TTC549 (cell line): ENCODE measurements at regions not wholly inside any gene's neighbourhood (a gene's known extent, or its start where the extent isn't known, plus 50 kb on each side); places are given as distances from the start of the nearest gene placed in this dataset.

ENCODE experiments used
- FAIRE-seq: peaks from 2 replicates; lab custom pipeline; 2012; peaks lifted over from hg19 to GRCh38; lab: Jason Lieb, UNC

- no peak for FAIRE-seq
Observed at GRCh38 chr12:89799316-89799715, 90.7 kb upstream of the ATP2B1 start.

GRCh38 chr12:89797436-89797835 is 88.8 kb upstream of the ATP2B1 start:
- no peak for FAIRE-seq

GRCh38 chr12:89796798-89797382 is 88.3 kb upstream of the ATP2B1 start:
- FAIRE-seq: no peak

GRCh38 chr12:89793946-89794345 is 85.3 kb upstream of the ATP2B1 start:
- no peak for FAIRE-seq

DNA sequence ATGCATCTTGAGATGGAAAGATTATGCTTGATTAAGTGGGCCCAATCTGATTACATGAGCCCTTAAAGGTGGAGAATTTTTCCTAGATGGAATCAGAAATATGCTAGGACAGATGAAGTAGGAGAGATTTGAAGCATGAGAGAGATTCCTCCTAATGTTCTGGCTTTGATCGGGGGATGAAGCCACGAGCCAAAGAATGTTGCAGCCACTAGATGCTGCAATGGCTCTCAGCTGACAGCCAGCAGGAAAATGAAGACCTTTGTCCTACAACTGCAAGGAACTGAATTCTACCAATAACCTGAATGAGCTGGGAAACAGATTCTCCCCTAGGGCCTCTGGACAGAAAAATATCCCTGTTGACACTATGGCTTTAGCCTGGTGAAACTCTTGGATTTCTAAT is 82.6 kb upstream of the ATP2B1 start:
- no peak for FAIRE-seq

DNA sequence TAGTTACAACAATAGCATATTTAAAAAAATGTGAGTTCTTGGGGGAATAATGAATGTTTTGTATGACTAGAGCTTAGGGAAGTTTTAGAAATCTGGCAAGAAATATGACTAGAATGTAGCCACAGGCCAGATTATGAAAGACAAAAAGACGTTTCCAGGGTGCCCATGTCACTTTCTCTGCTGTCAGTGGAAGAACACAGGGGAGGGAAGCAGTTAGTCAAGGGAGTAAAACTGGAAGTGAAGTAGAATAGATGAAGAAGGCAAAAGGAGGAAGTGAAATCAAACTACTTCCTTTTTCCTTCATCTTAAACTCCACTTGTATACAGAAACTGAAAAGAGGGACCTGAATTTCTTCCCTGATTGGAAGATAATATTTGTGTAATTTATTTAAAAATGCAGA is 81.2 kb upstream of the ATP2B1 start:
- no peak for FAIRE-seq

DNA sequence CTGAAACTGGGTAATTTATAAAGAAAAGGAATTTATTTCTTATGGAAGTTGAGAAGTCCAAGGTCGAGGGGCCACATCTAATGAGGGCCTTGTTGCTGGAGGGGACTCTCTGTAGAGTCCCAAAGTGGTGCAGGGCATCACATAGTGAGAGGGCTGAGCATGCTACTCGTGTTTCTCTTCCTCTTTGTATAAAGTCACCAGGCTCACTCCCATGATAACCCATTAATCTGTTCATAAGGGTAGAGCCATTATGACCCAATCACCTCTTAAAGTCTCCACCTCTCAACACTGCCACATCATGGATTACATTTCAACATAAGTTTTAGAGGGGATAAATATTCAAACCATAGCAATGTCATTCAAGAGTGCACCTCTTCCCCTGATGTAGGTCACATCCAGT is 79.1 kb upstream of the ATP2B1 start:
- no peak for FAIRE-seq

DNA sequence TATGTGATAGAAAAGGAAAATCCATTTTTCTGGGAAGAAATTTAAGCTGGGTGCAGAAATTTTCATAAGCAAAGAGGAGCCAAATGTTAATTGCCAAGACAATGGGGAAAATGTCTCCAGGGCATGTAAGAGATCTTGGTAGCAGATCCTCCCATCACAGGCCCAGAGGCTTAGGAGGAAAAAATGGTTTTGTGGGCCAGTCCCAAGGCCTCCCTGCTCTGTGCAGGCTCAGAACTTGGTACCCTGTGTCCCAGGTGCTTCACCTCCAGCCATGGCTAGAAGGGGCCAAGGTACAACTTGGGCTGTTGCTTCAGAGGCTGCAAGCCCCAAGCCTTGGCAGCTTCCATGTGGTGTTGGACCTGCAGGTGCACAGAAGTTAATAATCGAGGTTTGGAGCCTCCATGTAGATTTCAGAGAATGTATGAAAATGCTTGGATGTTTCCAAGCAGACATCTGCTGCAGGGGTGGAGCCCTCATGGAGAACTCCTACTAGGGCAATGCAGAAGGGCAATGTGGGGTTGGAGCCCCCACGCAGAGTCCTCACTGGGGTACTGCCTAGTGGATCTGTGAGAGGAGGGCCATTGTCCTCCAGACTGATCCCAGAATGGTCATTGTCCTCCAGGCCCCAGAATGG is 77.7 kb upstream of the ATP2B1 start:
- FAIRE-seq: no peak

DNA sequence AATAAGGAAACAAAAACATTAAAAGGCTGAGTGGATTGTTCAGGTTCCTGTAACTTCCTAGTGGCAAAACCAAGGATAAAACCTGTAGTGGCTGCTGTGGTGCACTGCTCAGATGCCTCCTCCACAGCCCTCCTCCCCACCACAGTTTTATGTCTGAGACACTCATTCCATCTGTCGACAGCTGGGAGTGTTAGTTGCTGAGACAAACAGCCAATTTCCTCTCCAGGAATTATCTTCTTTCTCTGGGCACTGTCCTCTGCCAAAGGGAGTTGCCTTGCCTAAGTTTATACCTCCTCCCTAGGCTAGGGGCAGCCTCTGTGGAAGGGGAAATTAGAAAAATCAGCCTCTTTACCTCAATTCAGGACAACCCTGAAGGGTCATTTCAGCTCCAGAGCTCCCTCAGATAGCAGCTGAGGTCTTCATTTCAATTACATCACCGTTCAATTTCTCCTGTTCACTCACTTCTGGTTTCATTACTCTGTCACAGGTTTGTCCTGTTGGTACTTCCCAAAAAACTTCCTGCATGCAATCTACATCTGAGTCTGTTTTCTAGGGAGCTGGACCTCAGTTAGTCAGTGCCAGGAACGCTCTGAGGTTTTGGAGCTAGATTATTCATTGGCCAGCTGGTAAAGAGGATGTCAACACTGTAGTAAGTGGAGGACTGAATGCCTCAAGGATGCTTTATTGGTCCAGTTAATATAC is 74.9 kb upstream of the ATP2B1 start:
- FAIRE-seq: no peak

DNA sequence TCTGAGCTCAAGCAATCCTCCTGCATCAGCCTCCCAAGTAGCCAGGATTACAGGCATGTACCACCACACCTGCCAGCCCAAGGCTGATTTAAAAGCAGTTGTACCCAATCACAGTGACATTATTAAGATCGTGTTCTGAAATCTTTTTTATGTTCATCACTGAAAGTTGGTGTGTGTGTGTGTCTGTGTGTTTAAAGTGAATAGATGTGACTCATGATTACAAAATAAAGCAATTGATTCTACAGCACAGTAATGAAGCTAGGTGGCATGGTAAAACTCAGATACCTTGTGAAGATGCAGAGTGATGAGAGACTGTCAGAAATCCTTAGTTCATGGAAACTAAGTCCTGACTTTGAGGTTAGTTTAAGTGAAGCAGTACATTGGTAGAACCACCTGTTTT is 74.2 kb upstream of the ATP2B1 start:
- FAIRE-seq: no peak

DNA sequence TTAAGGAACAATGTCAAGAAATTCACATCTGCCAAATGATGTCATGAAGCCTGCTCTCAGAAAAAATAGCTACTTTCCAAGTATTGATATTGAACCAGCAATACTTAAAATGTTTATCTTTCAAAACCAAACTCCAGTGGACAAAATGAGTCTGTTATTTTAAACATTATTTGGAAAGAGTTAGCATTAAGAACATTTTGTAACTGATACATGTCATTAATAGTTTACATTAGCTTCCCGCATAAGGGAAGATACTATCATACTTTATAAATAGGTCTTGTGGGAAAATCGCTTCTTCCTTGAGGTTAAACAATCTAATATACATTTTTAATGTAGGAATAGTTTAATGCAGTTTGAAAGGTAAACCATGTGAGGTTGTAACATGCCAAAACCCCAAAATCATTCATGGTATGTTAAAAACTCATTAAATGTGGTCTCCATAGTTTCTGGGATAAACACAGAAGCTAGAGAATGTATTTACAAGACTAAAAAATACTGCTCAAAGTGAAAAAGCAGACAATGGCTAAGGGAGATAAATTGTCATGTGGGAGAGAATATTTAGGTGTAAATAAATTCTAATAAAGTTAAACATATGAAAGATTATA is 73.4 kb upstream of the ATP2B1 start:
- no peak for FAIRE-seq

DNA sequence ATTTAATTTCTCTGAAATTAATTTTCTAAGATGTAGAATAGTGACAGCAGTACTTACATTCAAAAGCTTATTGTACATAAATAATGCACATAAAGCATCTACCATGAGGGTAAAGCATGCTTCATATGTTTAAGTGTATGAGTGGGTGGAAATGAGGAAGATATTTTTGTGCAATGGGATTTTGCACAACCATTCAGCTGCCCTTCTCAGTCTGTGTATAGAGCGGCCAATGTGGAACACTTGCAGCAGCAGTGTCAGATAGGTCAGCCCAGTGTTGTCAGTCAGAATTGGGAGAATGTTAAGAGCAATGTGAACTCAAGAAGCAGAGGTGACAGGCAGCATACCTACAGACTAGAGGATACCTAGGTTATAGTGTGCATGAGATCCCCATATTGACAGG is 72.5 kb upstream of the ATP2B1 start:
- FAIRE-seq: no peak

GRCh38 chr12:89779090-89779489 is 70.5 kb upstream of the ATP2B1 start:
- no peak for FAIRE-seq

DNA sequence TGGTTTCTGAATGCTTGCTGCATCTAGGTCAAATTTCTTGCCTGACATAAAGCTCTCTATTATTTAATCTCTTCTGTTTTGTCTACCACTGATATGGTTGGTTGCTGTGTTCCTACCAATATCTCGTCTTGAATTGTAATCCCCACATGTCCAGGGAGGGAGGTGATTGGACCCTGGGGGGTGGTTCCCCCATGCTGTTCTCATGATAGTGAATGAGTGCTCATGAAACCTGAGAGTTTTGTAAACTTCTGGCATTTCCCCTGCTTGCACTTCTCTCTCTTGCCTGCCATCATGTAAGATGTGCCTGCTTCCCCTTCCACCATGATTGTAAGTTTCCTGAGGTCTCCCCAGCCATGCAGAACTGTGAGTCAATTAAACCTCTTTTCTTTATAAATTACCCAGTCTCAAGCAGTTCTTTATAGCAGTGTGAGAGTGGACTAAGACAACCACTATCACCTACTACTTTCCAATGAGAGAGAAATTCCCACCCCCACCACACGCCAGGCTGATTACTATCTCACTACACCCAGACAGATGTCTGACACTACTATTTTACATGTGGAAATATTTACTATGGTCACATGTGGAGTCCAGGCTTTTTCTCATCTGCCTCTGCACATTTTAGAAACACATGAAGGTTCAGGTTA is 69.2 kb upstream of the ATP2B1 start:
- no peak for FAIRE-seq

DNA sequence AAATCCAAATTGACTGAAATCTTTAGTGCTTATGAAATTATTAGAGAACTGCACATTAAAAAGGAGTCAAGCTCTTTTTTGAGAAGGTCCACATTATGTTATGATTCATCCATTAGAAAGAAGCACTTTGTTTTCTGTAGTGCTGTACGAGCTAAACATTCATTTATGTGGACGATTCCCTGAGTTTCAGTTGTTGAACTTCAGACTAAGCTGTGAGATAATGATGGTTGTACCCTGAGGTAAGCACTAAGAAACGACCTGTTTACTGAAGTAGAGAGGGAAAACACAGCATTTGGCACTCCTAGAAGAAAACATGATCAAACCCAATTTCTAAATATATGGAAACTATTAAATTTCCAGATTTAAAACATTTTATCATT is 67.3 kb upstream of the ATP2B1 start:
- FAIRE-seq: no peak

- no peak for FAIRE-seq
Observed at GRCh38 chr12:89775063-89775985, 66.7 kb upstream of the ATP2B1 start.

GRCh38 chr12:89774645-89775044 is 66.0 kb upstream of the ATP2B1 start:
- no peak for FAIRE-seq

- no peak for FAIRE-seq
Observed at GRCh38 chr12:89770391-89770790, 61.8 kb upstream of the ATP2B1 start.

- no peak for FAIRE-seq
Observed at GRCh38 chr12:89769483-89769818, 60.8 kb upstream of the ATP2B1 start.

DNA sequence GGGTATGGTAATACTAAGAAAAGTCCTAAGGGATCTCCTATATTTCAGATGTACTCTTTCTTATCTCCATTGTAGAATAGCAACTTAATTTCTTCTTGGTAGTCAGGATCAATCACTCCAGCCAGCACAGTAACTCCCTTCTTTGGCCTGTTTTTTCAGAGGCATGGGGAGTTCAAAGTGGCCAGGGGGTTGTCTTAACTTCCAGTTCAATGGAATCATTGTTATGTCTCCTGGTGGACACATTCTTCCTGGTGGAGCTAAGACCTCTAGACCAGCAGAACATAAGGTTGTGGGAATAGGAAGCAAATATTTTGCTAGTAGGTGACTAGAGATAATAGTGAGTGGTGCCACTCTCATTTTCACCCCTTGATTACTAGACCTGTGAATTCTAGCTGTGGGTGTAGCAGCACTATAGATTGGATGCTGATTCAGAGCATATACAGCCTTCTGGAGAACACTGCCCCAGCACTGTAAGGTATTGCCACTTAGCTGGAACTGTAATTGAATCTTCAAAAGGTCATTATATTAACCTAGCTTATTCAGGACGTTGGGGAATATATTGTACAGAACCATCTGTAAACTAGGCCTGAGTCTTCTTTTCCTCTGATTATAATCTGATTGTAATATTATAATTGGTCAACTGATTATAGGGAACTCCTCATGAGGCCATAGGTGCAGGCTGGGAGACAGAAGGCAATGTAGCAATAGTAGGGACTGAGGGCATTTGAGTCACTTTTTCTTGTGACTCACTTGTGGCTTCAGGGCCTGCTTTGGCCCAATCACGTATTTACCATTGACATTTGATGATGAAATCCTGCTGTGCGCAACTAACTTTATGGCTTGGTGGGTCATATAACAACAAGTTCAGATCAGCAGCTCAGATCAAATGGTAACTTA is 60.2 kb upstream of the ATP2B1 start:
- no peak for FAIRE-seq
